HG02623 (cell line): ENCODE measurements at regions not wholly inside any gene's neighbourhood (a gene's known extent, or its start where the extent isn't known, plus 50 kb on each side); places are given as distances from the start of the nearest gene placed in this dataset.

Experiments
- ATAC-seq: cut with Tn5 transposase; IDR thresholded peaks from one replicate; pipeline ENCODE4 v1.9.1; 2021; ENCODE audit warnings: moderate library complexity; ENCODE audit not compliant: unreplicated experiment

GRCh38 chr10:10118131-10118530 is 899.5 kb upstream of the CELF2 start:
- ATAC-seq = no peak

GRCh38 chr10:10120671-10121070 is 897.0 kb upstream of the CELF2 start:
- no peak for ATAC-seq

GRCh38 chr10:10125676-10126075 is 892.0 kb upstream of the CELF2 start:
- no peak for ATAC-seq

- no peak for ATAC-seq
These were observed 891.5 kb upstream of the CELF2 start for GRCh38 chr10:10126218-10126617.

GRCh38 chr10:10128387-10128786 is 889.3 kb upstream of the CELF2 start:
- no peak for ATAC-seq

- no peak for ATAC-seq
These were observed 887.0 kb upstream of the CELF2 start for GRCh38 chr10:10130686-10131085.

GRCh38 chr10:10132009-10132408 is 885.7 kb upstream of the CELF2 start:
- ATAC-seq = no peak

GRCh38 chr10:10133281-10133680 is 884.4 kb upstream of the CELF2 start:
- no peak for ATAC-seq

GRCh38 chr10:10138685-10139084 is 879.0 kb upstream of the CELF2 start:
- ATAC-seq = no peak

- ATAC-seq = no peak
These were observed 875.8 kb upstream of the CELF2 start for GRCh38 chr10:10141782-10142382.

GRCh38 chr10:10146604-10147003 is 871.1 kb upstream of the CELF2 start:
- ATAC-seq = no peak

- ATAC-seq = no peak
These were observed 867.8 kb upstream of the CELF2 start for GRCh38 chr10:10149899-10150298.

GRCh38 chr10:10156917-10157600 is 860.6 kb upstream of the CELF2 start:
- ATAC-seq = no peak

GRCh38 chr10:10160821-10161312 is 856.8 kb upstream of the CELF2 start:
- no peak for ATAC-seq

GRCh38 chr10:10164848-10165247 is 852.8 kb upstream of the CELF2 start:
- no peak for ATAC-seq

- ATAC-seq = no peak
These were observed 852.3 kb upstream of the CELF2 start for GRCh38 chr10:10165415-10165814.

GRCh38 chr10:10178476-10178875 is 839.2 kb upstream of the CELF2 start:
- no peak for ATAC-seq

- no peak for ATAC-seq
These were observed 823.8 kb upstream of the CELF2 start for GRCh38 chr10:10193848-10194247.

GRCh38 chr10:10196701-10197100 is 821.0 kb upstream of the CELF2 start:
- ATAC-seq = no peak

- no peak for ATAC-seq
These were observed 820.2 kb upstream of the CELF2 start for GRCh38 chr10:10197423-10197822.

GRCh38 chr10:10198363-10198762 is 819.3 kb upstream of the CELF2 start:
- ATAC-seq = no peak

- no peak for ATAC-seq
These were observed 813.3 kb upstream of the CELF2 start for GRCh38 chr10:10204415-10204814.

- no peak for ATAC-seq
These were observed 811.8 kb upstream of the CELF2 start for GRCh38 chr10:10205906-10206305.
